Superior temporal gyrus (tissue), 1 donor: ENCODE measurements at regions not wholly inside any gene's neighbourhood (a gene's known extent, or its start where the extent isn't known, plus 50 kb on each side); places are given as distances from the start of the nearest gene placed in this dataset.
"Not testable (repeated sequence)": the region's sequence is repeated elsewhere in the genome, so short reads cannot be mapped to it uniquely, and the experiment has no call there.

ENCODE experiments used
- DNase-seq: peaks from one replicate; pipeline ENCODE4 v3.0.0-alpha.2; 2016; ENCODE audit errors: extremely low spot score

DNA sequence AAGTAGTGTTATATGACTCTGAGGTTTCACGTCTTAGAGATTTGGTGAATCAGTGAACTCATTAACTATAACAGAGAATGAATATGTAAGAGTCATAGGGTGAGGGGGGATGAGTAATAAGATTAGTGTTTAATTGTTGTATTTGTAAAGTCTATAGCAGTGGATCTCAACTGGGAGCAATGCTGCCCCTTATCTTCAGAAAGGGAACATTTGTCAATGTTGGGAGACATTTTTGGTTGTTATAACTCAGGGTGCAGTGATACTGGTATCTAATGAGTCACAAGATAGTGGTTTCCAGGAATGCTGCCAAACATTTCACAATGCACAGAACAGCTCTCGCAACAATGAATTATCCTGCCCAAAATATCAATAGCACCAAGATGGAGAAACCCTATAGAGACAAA lies 1193.7 kb downstream of the GALC start:
- peak; percentile 34 for DNase-seq

DNA sequence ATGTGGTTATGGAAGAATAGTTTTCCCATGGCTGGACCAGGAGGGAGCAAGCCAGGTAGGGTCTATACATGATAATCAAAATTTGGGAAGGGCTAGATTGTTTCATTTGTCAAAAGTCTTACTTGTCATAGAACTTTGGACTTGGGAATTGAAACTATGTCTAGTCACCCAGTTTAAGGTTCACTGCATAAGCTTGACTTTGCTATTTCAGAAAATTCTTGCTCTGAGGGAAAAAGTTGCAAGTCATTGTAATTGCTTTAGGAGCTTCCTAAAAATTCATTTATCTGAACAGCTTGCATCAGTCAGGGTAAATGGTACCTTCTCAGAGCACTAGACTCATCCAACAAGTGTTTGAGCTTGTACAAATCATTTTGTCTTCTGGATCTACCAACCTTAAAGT lies 1194.7 kb downstream of the GALC start:
- DNase-seq: no peak

DNA sequence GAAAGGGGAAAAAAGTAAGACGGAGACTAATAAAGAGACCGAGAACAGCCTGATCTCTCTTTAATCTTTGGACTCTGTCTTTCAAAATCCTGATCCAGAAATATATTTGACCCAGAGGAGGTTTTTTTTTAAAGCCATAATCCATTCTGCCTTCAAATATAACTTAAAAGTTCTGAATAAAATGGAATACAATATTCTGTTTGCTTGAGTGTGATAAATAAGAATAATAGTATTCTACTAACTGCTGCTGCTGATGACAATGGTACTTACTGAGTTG lies 1196.0 kb downstream of the GALC start:
- DNase-seq: no peak

DNA sequence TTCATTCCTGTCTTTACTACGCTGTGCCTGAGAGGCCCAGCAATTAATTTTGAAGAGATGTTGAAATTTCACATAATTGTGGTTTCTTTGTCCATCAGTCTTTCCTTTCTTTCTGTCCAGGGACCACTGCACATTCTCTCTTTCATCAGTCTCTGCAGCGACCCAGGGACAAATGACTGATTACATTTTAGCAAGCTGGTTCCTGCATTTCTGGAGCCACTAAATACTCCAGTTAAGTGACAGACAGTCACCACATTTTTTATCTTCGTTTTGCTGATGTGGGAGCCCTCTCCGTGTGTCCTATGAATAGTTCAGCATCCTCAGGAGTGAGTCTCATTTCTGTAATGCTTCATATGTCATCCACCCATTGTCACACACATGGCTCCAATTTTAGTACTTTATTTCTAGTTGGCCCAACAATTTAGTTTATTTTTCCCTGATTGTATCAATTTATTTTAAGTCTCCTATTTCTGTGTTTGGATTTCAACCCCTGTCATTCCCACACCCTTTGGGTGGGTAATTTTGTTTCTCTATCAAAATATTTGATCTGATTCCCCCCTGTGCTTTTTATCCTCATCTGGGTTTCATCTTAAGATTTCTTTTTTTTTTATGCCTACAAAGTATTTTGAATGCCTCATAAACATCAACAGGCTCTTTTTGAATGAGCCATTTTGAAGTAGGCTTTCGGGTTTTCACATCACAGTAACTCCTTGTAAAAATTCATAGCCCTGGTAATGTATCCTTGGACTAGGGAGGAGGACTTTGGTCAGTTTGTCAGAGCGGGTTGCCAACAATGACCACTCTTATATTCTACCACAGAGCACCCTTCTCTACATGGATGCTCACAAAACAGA lies 1196.5 kb downstream of the GALC start:
- no peak for DNase-seq

DNA sequence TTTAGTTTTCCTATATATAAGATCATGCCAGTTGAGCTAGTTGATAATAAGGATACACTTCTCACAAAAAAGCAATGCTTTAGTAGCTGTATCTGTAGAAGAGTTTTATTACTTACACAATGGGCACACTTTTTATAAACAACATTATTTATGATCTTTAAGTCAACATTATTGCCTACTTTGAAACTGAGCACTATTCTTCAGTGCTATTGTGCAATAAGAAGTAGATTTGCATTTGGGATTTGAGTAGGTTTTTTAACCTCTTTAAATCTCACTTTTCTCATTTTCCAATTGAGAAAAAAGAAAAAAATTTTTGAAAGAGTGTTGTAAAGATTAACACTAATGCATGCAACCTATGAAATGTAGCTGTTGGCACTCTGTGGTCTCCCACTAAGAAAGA lies 1198.3 kb downstream of the GALC start:
- no peak for DNase-seq

DNA sequence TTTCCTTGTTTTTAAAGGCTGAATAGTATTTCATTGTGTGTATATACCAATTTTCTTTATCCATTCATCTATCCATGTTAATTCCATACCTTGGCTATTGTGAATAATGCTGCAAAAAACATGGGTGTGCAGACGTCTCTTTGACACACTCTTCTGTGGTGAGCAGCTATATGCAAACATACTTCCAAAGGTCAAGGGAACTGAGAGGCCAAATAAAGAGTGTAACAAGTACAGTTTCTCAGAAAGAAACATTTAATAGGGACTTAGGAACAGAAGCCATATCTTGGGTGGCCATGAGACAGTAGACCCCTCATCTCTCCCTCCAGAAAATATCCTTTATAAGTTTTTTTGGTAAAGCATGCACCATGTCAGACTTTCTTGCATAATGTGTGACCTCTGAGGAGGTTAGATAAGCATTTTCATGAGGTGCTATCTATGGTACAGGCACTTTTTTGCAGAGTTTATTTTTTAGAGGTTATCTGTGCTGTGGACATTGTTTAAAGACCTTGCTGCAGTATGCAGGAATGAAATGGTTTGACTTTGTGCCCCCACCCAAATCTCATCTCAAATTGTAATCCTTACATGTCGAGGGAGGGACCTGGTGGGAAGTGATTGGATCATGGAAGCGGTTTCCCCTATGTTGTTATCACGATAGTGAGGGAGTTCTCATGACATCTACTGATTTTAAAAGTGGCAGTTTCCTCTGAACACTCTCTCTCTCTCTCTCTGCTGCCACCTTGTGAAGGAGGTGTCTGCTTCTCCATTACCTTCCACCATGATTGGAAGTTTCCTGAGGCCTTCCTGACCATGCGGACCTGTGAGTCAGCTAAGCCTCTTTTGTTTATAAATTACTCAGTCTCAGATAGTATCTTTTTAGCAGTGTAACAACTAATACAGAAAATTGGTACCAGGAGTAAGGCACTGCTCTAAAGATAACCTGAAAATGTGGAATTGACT lies 1202.3 kb downstream of the GALC start:
- no peak for DNase-seq

DNA sequence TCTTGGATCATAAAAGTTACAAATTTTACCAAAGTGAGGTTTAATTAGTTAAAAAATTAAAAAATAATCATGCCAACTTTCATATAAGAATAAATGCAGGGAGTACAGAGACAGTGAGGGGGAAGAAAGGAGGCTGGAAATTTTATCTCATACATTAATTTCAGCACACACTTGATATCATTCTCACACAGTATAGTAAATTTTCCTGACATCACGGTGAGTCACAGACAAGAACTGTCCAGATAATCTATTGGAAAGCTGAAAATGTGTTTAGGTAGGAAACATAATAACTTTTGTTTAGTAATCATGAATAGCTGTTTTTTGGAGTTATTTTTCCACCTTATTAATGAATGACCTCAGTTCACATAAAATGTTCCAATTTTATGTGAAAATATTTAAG lies 1204.8 kb downstream of the GALC start:
- DNase-seq: no peak

DNA sequence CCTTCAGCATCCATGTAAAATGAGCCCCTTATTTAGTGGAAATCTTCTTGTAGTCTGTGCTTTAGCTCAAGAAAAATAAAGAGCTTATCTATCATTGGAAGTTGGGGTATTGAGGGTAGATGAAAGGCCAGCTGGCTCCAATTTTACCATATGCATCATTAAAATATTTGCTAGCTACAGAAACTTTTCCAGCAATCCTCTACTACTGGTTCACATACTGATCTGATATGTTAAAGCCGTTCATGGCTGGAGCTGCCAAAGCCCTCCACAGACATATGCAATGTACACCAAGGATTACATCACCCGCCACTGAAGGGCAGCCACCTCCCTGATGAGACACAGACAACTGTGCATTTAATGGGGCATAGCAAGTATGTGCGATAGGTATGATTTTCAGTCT lies 1205.3 kb downstream of the GALC start:
- no peak for DNase-seq

DNA sequence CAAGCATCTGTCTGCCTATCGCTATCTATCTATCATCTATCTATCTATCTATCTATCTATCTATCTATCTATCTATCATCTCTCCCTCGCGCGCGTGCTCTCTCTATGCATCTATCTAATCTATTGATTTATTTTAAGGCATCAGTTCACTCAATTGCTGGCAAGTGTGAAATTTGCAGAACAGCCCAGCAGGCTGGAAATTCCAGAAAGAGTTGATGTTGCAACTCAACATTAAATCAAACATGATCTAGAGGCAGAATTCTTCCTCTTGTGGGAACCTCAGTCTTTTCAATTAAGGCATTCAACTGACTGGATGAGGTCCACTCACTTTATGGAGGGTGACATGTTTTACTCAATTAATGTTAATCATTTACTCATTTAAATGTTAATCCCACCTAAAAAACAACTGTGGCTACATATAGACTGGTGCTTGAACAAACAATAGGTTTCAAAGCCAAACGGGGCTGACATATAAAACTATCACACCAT lies 1210.8 kb downstream of the GALC start:
- DNase-seq: no peak

DNA sequence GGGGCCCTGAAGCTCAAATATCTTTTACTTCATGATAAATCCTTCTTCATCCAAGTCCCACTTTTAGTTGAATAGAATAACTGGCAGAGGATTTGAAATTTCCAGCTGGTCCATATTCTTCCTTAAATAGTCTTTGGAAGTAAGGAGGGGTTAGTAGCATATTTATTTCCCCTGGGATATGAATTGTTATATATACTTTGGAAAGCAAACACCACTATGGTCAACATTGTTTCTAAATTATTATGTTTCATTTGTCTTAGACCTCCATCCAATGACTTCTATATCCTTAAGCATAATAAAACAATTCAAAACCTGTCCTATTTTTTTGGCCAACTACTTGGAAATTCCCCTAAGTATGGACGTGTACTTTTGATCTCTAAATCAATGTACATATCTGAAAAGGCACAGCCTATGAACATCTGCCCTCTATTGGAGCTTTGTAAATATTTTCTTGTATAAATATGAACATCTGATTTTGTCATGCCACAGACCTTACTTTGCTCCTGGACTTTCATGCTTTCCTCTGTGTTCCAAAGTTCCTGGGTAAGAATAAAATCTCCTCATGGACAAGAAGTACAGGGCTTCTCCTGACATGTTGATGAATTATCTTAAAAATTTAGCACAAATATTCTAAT lies 1212.0 kb downstream of the GALC start:
- no peak for DNase-seq

DNA sequence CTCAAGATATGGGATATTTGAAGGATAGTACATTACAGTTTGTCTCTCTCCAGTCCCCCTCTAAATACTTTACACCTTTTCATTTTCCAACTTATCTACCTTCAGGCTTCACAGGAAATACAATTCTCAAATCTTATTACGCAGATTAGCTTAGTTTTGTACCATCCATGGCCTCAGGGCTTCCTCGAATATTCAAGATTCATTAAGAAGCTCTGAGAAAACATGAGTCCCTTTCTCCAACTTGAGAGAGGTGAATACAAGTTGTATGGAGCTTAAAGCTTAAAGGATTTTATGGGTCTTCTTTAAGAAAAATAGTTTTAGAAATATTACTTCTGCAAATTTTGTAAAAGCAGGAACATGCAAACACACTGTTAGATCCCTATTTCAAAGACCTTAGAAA lies 1212.5 kb downstream of the GALC start:
- no peak for DNase-seq

DNA sequence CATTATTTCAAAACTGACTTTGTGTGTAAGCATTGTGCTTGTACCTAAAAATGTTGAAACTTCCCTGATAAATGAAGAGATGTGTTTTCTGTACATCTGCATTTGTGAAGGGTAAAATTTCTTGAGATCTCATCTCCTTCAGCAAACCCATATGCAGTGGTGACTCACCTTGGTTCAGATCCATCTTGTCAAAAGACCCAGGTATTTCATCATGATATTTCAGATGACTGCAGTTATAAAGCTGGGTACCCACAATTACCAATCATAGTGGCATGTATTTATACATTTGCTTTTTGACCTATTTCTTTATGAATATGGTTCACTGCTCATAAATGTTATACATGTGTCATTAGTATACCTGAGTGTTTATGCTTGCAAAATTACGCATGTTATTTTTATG lies 1213.6 kb downstream of the GALC start:
- DNase-seq: no peak

DNA sequence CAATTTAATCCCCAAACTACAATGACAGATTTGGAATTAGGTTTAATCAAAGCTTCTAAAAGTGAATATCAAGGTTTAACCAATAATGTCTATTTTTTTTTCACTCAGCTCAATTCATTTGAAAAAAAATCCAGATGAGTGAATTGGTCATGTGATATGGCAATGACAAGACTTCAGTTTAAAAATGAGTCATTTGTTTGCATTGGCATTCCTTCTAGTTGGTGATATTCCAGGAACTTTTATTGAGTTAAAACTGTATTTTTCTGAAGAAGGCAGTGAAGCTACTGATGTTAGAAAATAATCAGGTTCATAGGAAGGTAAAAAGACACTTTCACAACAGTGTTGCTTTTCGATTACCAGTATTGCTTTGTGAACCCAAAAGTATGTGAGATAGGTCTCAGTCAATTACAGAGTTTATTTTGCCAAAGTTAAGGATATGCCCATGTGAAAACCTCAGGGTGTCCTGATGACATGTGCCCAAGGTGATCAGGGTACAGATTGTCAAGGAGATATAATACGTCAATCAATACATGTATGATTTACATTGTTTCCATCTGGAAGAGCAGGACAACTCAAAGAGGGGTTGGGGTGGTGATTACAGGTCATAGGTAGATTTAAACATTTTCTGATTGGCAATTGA lies 1214.9 kb downstream of the GALC start:
- no peak for DNase-seq

DNA sequence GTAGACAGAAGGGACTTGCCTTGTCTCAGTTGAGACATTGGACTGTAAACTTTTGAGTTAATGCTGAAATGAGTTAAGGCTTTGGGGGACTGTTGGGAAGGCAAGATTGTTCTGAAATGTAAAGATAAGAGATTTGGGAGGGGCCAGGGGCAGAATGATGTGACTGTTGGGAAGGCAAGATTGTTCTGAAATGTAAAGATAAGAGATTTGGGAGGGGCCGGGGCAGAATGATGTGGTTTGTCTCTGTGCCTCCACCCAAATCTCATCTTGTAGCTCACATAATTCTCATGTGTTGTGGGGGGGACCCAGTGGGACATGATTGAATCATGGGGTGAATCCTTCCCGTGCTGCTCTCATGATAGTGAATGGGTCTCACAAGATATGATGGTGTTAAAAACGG lies 1217.1 kb downstream of the GALC start:
- not testable (repeated sequence) for DNase-seq

DNA sequence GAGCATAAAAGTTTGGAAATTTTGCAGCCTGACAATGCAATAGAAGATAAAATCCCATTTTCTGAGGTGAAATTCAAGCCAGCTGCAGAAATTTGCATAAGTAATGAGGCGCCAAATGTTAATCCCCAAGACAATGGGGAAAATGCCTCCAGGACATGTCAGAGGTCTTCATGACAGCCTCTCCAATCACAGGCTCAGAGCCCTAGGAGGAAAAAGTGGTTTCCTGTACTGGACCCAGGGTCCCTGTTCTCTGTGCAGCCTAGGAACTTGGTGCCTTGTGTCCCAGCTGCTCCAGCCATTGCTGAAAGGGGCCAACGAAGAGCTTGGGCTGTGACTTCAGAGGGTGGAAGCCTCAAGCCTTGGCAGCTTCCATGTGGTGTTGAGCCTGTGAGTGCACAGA lies 1218.1 kb downstream of the GALC start:
- no peak for DNase-seq

DNA sequence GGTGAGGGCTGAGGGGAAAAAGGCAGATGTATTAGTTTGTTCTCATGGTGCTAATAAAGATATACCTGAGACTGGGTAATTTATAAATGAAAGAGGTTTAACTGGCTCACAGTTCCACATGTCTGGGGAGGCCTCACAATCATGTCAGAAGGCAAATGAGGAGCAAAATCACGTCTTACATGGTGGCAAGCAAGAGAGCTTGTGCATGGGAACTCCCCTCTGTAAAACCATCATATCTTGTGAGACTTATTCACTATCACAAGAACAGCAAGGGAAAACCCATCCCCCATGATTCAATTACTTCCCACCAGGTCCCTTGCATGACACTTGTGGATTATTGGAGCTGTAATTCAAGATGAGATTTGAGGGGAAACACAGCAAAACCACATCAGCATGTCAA lies 1220.9 kb downstream of the GALC start:
- no peak for DNase-seq

DNA sequence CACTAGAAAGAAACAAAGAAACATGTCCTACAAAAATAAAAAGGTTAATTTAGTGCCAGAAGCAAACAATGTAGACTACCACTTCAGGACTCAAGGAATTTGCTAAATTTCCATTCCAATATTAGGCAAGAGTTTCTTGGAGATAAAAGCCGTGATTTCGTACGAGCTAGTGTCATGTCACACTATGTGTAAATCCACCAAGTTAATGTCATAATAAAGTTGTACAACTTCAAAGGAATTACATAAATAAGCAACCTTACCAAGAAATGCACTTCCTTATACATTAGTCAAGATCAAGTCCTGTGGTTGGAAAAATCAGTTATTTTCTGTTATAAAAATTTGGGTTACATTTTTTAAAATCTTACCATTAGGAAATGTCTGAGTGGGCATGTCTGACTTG lies 1222.8 kb downstream of the GALC start:
- DNase-seq: no peak

DNA sequence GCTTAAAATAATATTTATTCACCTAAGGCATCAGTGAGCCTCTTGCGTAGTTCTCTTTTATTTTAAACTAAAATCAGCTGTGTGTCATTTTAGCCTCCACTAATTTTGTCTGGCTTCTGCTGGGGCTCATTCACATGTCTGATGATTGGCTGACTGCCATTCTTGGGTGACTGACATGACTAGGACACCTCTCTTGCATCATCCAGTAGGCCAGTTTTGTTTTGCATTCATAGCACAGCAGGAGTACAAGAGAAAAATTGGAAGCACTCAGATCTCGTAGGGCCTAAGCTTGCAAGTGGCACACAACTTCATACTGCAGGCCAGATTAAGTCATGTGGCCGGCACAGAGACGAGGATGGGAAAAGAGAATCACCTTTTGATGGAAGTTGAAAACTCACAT lies 1226.5 kb downstream of the GALC start:
- no peak for DNase-seq

DNA sequence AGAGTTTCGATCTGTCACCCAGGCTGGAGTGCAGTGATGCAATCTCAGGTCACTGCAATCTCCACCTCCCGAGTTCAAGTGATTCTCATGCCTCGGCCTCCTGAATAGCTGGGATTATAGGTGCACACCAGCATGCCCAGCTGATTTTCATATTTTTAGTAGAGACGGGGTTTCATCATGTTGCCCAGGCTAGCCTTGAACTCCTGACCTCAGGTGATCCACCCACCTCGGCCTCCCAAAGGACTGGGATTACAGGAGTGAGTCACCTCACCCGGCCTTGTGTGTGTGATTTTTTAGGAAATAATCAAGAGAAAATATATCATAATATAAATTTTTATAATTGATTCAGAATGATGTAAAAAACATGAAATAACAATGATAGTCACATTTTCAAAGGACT lies 1231.4 kb downstream of the GALC start:
- DNase-seq: no peak

DNA sequence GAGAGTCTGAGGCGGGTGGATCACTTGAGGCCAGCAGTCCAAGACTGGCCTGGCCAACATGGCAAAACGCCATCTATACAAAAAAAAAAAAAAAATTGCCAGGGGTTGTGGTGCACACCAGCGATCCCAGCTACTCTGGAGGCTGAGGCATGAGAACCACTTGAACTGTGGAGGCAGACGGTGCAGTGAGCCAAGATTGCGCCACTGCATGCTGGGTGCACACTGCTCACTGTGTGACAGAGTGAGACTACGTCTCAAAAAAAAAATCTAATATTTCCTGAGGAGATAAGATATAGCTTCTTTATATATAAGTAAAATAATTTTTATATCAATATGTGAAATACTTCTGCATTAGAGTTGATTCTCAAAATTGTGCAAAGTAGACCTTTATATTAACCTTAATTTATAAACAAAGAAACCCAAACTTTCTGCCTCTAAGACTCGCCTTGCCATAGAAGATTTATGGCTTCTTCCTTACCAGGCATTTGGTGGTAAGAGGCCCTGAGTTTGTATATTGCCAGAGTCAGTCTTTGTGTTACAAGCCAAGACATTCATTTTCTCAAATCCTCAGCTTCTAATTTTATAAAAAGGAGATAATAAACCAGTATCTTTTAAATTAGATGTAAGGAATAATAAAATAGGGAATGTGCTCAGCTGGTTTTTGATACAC lies 1226.7 kb downstream of the FLRT2 start:
- no peak for DNase-seq

DNA sequence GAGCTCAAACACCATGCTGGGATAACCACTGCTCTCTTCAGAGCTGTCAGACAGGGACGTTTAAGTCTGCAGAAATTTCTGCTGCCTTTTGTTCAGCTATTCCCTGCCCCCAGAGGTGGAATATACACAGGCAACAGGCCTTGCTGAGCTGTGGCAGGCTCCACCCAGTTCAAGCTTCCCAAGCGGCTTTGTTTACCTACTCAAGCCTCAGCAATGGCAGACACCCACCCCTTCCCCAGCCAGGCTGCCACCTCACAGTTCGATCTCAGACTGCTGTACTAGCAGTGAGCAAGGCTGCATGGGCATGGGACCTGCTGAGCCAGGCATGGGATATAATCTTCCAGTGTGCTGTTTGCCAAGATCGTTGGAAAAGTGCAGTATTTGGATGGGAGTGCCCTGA lies 1220.5 kb downstream of the FLRT2 start:
- not testable (repeated sequence) for DNase-seq
